NT2/D1 (cell line): ENCODE measurements at regions not wholly inside any gene's neighbourhood (a gene's known extent, or its start where the extent isn't known, plus 50 kb on each side); places are given as distances from the start of the nearest gene placed in this dataset.

Experiments
- YY1 ChIP-seq: IDR thresholded peaks from 2 replicates; pipeline ENCODE4 v1.6.1; 2011; ENCODE audit not compliant: insufficient read length, insufficient read depth
- ZNF274 ChIP-seq: IDR thresholded peaks from 2 replicates; pipeline ENCODE4 v1.6.1; 2011; ENCODE audit warnings: mild to moderate bottlenecking, low read depth, low read length

DNA sequence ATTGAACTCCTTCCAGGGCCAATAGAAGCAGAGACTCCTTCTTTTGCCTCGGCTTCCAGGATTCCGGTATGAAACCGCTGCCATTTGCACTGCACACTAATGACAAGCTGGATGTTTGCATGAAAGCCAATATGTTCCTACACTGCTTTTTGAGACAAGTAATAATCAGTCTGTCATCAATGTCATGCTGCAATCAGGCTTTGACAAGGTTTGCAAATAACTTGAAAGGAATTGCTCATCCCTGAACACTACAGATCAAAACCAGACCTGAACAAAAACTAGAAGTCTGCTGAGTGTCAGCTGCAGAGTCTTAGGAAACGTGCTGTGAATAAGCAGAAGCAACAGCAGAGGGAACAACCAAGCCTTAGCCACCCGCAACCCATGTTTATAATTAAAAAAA is 720.7 kb upstream of the CXADR start:
- TF ChIP-seq YY1 (no peak), ZNF274 (no peak)
